HL-60 (cell line): ENCODE measurements at regions not wholly inside any gene's neighbourhood (a gene's known extent, or its start where the extent isn't known, plus 50 kb on each side); places are given as distances from the start of the nearest gene placed in this dataset.
"Not testable (repeated sequence)": the region's sequence is repeated elsewhere in the genome, so short reads cannot be mapped to it uniquely, and the experiment has no call there.

Experiments
- CTCF ChIP-seq: IDR thresholded peaks from one replicate; pipeline ENCODE4 v1.5.1; 2011; ENCODE audit warnings: low read length, control low read depth, inconsistent platforms; ENCODE audit not compliant: insufficient read depth
- POLR2AphosphoS5 ChIP-seq: IDR thresholded peaks from 2 replicates; pipeline ENCODE4 v1.6.1; 2012; ENCODE audit warnings: low read depth

GRCh38 chr6:159626506-159626905 is 66.5 kb downstream of the SOD2 start:
- not testable (repeated sequence) for TF ChIP-seq CTCF, POLR2AphosphoS5
